ENCODE measurements at regions not wholly inside any gene's neighbourhood (a gene's known extent, or its start where the extent isn't known, plus 50 kb on each side); places are given as distances from the start of the nearest gene placed in this dataset.

DNA sequence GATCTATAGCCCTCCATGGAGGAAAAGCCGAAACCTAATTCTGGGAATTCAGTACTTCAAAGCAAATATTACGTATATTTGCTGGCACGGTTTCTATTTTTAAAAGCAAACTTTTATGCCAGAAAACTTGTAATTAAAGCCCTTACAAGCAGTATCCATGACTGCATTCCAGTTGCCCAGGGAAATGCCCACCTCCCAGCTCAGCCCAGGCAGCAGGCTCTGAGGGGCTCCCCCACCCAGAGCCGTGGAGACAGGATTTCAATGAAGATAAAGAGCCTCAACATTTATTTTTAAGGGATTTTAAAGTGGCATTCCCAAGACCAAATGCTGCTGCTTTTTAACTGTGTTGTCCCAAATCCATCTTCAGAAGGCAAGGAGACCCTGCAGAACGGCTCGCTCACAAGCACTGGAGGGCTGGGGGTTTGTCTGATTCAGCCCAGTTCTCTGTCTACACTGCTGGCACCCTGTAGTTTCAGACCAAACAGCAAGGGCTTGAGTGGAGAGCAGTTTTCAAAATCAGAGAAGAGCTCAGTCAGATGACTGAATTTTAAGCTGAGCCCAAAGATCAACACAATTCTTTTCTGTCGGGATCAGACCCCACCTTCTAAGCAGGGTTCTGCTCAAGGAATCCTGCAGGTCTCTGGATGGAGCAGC lies 105.1 kb downstream of the KCNF1 start:
- intact Hi-C loops (cut with micrococcal nuclease): no loop called here

DNA sequence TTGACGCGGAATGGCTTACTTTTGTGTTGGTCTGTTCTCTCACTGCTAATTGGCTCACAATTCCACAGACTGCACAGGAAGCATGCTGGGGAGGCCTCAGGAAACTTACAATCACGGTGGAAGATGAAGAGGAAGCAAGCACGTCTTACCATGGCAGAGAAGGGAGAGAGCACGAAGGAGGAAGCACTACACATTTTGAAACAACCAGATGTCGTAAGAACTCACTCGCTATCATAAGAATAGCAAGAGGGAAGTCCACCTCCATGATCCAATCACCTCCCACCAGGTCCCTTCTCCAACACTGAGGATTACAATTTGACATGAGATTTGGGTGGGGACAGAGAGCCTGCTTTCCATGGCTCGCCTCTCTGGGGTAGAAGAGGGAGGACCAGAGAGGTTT lies 106.2 kb downstream of the KCNF1 start:
- intact Hi-C loops (cut with micrococcal nuclease): no loop called here

DNA sequence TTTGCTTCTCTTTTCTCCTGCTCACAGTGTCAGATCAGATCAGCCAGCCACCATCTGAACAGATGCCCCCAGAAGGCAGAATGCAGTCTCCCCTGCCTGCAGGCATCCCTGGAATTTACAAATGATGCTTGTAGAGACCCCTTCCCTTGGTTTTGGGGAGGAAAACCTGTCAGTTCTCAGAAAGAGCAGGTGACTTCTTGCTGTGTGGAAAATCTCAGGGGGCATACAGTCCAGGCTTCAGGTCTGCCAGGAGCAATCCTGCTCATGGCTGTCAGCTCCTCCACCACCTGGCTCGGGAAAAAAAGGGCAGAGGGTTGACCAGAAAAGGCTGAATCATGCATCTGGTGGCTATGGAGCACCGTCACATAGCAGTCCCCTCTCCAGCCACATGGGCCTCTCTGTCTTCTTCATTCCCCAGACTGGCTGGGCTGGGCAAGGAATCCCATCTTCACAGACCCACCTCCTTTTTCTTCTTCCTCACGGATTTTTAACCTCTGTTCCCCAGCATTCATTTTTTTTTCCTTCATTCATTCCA lies 107.0 kb downstream of the KCNF1 start:
- intact Hi-C loops (cut with micrococcal nuclease): no loop called here

DNA sequence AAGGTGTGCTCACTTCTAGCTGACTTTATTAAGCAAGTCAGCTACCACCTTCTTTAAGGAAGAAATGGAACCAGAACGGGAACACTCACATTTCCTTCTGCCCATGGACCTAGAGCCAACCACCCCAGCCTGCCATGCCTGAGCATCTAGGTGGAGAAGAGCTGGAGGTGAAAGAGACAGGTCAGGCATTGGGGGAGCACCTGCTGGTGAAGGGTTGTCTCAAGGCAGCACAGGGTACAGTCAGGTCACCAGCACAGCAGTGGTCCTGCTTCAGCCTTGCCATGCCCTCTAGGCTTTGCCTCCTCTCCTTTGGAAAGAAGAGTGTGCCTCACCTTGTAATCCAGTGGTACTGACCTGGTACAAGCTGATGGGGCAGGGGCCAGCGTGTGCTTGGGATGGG lies 107.9 kb downstream of the KCNF1 start:
- intact Hi-C loops (cut with micrococcal nuclease): no loop called here

DNA sequence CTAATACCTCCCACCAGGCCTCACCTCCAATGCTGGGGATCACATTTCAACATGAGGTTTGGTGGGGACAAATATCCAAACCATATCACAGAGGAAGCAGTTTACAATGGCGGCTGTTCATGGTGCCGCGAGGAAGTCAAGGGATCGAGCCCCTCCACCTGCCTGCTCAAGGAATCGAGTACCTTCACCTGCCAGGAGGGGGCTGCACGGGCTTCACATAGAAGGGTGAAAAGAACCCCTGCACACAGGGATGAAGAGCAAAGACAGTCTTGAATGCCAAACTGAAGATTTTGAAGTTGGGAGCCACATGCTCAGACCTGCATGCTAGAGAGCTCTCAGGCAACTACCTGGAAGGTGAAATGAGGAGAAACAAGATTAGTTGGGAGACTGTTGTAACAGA lies 110.3 kb downstream of the KCNF1 start:
- intact Hi-C loops (cut with micrococcal nuclease): no loop called here

DNA sequence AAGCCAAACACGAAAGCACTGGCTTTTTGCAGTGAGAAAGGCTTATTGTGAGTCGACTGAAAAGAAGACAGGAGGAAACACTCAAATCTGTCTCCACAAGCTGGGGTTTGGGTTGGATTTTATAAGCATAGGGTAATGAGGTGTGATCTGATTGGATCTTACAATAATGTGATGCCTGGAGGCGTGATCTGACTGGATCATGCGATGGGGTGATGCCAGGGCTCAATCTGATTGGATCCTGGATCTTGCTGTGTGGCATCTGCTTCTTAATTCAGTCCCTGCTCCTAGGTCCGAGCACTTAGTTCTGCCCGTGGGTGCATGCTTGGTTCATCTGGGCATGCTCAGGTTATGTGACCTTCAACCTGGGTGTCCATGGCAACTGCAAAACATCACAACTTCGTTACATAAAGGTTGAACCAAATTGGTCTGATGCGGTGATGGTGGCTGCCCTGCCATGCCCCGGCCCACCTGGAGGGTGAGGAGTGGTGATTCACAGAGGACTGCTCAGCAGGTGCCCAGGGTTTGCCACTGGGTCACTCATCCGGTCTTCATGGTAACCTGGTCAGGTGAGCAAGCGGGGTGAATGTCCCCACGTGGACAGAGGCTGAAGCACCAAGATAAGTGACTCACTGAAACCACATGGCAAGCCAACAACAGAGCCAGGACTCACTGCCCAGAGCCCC lies 111.0 kb downstream of the KCNF1 start:
- intact Hi-C loops (cut with micrococcal nuclease): no loop called here

DNA sequence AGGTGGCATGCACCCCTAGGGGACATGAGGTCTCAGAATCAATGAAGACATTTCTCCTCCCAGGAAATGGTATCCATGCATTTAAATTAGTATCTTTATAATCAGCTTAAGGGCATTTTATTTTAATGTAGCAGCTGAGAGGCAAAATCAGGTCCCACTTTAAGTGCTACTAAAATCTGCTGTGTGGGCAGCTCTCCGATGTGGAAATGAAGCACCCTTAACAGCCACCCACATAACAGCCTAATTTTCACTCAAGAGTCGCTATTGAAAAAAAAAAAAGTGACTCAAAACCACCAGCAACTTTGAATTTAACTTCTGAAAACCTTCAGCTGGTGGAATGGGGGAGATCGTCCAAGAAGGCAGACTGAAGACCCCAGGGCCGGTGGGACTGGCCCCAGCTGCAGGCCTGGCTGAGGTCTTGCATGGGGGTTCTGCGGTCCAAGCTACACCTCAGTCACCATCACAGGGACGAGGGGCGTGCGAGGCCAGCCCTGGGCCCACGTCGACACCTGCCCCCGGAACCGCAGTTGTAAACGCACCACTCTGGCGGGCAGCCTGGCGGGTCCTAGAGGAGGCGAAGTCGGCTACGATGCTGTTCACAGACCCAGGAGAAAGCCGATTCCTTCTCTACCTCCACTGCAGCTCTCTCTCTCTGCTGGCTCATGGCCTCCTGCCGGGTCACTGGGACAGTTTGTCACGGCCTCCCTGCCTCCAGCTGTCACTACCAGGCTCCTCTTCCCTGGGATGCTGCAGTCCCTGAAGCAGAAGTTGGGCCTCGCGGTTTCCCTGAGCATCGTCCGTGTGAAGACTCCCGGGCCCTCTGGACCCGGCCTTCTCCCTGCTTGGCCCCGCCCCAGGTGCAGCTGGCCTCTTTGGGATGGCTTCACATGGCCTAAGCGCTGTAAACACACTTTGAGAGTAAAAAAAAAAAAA lies 111.9 kb downstream of the KCNF1 start:
- intact Hi-C loops (cut with micrococcal nuclease): no loop called here

DNA sequence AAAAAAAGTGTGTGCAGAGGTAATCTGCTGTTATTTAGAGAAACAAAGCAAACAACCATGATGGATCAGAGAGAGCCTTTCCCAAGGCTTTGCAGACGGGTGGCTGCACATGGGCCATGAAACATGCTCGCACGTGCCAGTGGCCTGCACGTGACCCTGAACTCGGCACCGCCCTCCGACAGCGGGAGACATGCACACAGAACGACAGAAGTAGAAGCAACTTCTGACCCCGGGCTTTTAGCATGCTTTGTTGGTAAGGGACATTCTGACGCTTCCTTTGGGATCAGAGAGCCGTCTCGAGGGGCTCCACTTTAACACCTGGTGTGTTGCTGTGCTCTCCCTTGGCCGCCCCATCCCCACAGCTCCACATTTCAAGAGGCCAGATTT lies 112.5 kb downstream of the KCNF1 start:
- intact Hi-C loops (cut with micrococcal nuclease): no loop called here

DNA sequence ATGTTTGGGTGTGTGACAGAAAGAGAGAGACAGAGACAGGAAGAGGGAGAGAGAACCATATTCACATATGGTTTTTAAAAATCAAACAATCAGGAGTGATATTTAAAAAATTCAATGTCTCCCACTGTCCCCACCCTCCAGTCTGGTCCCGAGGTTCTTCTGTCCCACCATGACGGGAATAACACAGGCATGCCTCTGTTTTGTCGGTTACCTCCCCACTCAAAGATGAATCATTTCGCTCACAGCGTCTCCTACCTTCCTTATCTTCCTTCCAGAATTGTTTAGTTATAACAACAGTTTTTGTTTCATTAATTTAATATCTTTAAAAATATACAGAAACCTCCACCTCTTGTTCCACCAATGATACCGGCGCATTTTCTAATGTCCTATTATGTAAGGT lies 113.0 kb downstream of the KCNF1 start:
- intact Hi-C loops (cut with micrococcal nuclease): no loop called here

DNA sequence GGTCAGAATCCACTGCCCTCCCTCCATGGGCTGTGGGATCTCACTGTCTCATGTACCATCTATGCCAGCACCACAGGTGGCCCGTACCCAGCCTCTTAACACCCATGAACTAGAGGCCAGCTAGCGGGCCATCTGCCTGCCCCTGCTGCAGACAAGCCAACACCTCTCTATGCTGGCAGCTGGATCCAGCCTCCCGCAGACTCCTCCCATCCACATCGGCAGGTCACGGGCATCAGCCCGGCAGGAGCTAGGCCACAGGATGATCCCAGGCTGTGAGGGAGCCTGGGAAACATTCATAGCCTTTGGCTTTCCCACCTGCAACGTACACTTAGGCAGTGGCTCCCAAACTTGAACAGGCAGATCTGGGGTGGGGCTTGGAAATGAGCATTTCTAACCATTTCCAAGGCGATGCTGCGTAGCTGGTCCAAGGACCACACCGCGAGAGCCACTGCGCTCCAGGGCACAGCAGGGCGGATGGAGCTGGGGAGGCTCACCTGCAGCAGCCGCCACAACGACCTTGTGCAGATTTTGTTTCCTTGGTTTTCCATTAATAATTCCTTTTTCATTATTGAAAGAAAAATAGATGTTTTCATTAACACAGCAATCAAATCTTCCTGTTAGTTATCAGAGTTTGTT lies 114.7 kb downstream of the KCNF1 start:
- intact Hi-C loops (cut with micrococcal nuclease): no loop called here

DNA sequence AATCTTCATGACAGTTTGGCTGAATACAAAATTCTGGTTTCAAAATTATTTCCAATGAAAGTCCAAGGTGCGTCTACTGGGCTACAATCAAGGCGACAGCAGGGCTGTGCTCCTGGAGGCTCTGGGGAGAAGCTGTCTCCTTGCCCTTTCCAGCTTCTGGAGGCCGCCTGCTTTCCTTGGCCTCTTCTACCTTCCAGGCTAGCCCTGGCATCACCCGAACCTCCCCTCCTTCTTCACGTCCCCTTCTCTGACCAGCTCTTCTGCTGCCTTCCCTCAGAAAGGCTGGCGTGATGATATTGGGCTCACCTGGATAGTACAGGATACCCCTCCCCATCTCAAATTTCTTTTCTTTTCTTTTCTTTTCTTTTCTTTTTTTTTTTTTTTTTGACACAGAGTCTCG lies 115.5 kb downstream of the KCNF1 start:
- intact Hi-C loops (cut with micrococcal nuclease): no loop called here

DNA sequence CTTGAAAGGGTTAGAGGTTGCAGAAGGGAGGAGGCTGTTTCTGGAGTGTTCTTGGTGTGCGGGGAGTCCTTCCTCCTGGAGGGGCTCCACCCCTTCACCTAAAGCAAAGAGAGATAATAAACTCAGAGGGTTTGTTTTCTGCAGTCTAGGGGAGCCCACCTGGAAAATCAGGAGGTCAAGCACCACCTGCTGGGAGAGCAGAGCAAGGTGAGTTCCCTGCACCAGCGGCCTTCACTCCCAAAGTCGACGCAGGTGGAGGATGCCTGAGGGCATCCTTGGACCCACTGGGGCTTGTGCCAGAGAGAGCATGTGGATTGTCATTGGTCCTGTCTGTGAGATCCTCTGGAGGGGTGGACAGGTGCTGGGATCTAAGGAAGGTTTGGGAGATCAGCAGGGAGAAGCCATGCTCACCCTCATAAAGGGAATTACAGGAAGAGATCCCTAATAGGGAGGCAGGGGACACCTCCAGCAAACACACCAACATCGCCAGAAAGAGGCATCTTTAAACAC lies 116.7 kb downstream of the KCNF1 start:
- intact Hi-C loops (cut with micrococcal nuclease): no loop called here

DNA sequence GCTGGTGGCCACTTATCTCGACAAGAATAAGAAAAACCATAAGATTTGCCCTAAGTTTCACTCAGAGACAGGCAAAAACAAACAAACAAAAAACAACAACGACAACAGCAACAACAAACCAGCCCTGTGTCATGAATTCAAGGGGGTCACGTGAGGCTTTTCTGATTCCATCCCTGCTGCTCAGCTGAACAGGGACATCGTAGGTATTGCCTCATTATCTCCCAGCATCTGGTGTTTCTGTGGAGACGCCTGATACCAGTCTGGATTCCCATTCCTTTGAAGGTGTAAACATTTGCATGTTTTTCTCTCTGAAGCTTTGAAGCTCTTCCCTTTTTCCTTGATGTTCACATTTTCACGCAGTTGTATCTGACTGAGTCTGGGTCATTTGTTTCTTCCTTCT lies 117.4 kb downstream of the KCNF1 start:
- intact Hi-C loops (cut with micrococcal nuclease): no loop called here

DNA sequence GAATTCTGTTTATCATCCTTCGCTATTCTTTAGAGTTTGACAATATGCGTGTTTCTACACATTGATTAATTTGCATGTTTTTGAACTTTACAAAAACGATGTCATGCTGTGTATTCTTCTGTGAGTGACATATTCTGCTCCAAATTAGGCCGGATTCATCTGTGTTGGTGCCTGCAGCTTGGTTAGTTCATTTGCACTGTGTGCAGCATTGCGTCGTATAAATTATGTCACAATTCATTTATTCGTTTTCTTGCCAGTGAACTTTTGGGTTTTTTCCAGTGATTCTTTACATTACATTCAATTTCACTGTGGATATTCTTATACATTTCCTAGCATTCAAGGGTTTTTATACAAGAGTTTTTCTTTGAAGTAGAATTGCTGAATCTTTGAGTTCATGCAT lies 118.3 kb downstream of the KCNF1 start:
- intact Hi-C loops (cut with micrococcal nuclease): no loop called here

DNA sequence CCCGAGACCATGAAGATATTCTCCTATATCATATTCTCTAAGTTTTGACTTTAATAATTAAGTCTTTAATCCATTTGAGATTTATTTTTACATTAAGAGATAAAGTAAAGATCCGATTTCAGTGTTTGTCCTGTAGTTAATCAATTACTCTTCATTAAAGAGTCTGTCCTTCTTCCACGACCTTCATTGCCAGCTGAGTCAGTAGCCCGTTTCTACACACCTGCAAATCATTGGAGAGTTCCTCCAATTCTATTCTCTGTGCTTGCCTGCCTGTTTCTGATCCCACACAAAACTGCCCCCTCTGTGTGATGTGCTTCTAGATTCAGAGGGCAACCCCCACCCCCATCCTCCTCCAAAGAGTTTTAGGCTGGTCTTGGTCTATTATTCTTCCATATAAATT lies 119.2 kb downstream of the KCNF1 start:
- intact Hi-C loops (cut with micrococcal nuclease): no loop called here

DNA sequence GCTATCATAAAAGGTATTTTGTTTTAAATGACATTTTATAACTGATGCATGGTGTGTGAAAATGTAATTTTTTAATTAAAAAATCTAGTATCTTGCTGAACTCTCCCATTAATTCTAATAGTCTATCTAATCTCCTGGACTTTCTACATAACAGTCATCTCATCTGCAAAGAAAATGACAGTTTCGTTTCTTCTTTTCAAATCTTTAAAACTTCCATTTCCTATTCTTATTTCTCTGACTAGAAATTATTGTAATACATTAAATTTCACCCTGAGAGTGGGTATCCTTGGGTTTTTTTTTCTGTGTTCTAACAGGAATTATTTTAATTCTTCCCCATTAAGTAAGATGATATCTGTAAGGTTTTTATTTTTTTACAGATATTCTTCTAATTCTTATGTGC lies 120.1 kb downstream of the KCNF1 start:
- intact Hi-C loops (cut with micrococcal nuclease): no loop called here

DNA sequence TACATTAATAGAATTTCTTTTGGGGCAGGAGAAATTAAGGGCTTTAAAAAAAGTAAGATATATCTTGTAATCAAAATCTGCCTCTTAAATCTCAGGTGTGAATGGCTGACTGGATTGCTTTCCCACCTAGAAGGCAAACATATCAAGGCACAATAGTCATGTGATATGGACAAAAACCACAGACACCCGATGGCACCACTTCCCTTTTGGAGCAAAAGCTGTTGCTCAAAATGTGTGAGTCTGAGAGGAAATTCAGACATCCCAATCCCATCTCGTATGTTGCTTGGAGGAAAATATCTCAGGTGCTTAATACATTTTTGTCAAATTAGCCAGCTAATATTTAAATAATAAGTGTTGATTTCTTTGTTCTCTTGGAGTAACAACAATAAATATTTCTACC lies 120.7 kb downstream of the KCNF1 start:
- intact Hi-C loops (cut with micrococcal nuclease): no loop called here

DNA sequence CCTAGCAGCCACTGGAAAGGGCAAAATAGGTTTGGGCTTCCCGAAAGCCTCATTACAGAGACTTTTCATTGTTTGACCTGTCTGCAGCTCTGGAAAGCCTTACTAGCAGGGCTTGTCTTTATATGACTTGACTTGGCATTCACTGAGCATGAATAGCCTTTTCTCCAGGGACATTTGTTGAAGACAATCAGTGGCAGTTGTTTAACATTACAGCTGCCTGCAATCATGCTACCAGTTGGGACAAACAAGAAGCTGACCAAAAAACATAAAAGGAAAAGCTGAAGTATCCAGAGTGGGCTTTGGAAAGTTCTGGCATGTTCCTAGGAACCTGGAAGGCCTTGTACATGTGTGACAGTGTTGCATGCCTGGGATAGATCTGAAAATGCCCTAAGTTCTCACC lies 121.4 kb downstream of the KCNF1 start:
- intact Hi-C loops (cut with micrococcal nuclease): no loop called here

DNA sequence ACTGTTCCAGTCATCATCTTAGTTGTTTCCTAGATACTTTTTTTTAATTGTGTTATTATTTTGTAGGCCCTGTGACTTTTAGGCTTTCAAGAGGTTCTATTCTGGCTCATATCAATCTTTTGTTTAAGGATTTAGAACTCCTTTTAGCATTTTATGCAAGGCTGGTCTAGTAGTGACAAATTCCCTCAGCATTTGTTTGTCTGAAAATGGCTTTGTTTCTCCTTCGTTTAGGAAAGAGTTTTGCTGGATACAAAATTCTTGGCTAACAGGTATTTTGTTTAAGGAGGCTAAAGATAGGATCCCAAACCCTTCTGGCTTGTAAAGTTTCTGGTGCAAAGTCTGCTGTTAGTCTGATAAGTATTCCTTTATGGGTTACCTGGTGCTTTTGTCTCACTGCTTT lies 116.6 kb upstream of the SLC66A3 start:
- intact Hi-C loops (cut with micrococcal nuclease): no loop called here

DNA sequence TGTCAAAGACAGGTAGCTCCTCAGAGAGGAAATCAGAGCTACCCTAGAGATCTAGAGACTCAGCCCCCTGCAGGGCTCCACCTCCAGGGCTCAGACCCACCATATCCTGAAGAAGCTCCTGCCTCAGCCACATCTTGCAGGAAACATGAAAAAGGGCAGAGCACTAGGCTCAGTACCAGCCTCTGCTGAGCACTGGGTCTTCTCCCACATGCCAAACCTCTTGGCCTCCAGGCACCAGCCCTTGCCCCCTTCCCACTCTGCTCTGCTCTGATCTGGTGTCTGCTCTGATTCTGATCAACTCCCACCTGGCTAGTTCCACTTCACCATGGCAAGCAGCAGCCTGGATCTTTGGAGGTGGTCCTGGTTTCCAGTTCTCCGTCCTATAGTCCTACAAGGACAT lies 114.3 kb upstream of the SLC66A3 start:
- intact Hi-C loops (cut with micrococcal nuclease): no loop called here

DNA sequence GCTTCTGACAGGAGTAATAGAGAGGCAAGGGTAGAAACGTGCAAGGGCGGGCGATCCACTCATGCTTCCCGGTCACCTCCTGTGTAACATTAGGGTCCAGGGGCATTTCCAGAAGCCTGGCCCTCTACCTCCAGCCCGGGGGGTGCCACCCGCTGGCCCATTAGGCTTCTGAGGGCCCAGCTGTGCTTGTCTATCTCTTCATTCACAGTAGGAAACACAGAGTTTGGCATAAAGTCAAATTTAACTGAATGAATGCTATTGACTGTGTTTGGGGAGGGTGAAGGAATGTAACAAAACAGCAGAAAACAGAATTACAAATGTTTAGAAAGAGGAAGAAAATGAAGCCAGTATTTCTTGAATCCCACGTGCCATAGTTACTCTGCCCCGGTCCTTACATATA lies 112.4 kb upstream of the SLC66A3 start:
- intact Hi-C loops (cut with micrococcal nuclease): no loop called here
